ENCODE measurements at regions not wholly inside any gene's neighbourhood (a gene's known extent, or its start where the extent isn't known, plus 50 kb on each side); places are given as distances from the start of the nearest gene placed in this dataset.

DNA sequence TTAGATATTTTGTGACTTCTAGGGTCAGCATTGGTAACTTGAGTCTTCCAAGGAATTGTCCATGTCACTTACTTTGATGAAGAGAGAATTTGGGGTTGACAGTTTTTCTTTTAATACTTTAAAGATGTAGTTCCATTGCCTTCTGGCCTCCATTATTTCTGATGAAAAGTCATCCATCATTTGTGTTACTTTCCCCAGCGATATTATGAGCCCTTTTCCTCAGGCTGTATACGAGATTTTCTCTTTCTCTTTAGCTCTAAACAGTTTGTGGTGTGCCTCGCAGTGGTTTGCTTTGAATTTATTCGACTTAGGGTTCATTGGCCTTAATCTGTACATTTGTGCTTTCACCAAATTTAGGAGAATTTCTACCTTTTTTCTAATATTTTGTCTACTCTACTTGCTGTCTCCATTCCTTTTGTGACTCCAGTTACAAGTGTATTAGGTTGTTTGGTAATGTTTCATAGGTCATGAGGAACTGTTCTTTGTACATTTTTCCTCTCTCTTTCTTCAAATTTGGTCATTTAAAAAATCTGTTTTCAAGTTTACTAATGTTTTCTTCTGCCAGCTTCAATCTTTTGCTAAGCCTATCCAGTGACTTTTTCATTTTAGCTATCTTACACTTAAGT, 131.4 kb upstream of the OTOS start:
- no peak for DNase-seq (ENCODE audit: low spot score in 2 of 2)
- TF ChIP-seq, protein P1, sequence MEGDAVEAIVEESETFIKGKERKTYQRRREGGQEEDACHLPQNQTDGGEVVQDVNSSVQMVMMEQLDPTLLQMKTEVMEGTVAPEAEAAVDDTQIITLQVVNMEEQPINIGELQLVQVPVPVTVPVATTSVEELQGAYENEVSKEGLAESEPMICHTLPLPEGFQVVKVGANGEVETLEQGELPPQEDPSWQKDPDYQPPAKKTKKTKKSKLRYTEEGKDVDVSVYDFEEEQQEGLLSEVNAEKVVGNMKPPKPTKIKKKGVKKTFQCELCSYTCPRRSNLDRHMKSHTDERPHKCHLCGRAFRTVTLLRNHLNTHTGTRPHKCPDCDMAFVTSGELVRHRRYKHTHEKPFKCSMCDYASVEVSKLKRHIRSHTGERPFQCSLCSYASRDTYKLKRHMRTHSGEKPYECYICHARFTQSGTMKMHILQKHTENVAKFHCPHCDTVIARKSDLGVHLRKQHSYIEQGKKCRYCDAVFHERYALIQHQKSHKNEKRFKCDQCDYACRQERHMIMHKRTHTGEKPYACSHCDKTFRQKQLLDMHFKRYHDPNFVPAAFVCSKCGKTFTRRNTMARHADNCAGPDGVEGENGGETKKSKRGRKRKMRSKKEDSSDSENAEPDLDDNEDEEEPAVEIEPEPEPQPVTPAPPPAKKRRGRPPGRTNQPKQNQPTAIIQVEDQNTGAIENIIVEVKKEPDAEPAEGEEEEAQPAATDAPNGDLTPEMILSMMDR (IDR thresholded peaks at IDR 0.05), result no peak
- no peak for TF ChIP-seq POLR2AphosphoS5 (IDR thresholded peaks at IDR 0.05)
- TF ChIP-seq POLR2A (IDR thresholded peaks at IDR 0.05), result no peak
- no peak for TF ChIP-seq EP300 (IDR thresholded peaks at IDR 0.05)
- Histone ChIP-seq H3K27ac (no peak overlapping the region), H3K4me3 (no peak overlapping the region), H3K4me1 (no peaks in the 10 kb centered on the region), H3K9me3 (peaks cover 5% of the 10 kb centered on the region), H3K36me3 (no peaks in the 10 kb centered on the region), H3K27me3 (peaks cover 20% of the 10 kb centered on the region)
- 84% methylated on average over 4 of the region's 4 CpGs for WGBS

GRCh38 chr2:240275386-240275785, 134.9 kb upstream of the OTOS start:
- TF ChIP-seq, protein P1 (IDR thresholded peaks at IDR 0.05), result no peak
- TF ChIP-seq EP300 (IDR thresholded peaks at IDR 0.05) (no peak), POLR2A (IDR thresholded peaks at IDR 0.05) (no peak)
- no peak overlapping the region for H3K27ac ChIP-seq
- WGBS, result 17% methylated on average over 2 of the region's 2 CpGs
- no peaks in the 10 kb centered on the region for H3K36me3 ChIP-seq
- peaks cover 5% of the 10 kb centered on the region for H3K9me3 ChIP-seq
- no peak overlapping the region for H3K4me3 ChIP-seq
- H3K27me3 ChIP-seq, result peaks cover 11% of the 10 kb centered on the region
- no peaks in the 10 kb centered on the region for H3K4me1 ChIP-seq
- DNase-seq (ENCODE audit: low spot score in 2 of 2), result no peak

DNA sequence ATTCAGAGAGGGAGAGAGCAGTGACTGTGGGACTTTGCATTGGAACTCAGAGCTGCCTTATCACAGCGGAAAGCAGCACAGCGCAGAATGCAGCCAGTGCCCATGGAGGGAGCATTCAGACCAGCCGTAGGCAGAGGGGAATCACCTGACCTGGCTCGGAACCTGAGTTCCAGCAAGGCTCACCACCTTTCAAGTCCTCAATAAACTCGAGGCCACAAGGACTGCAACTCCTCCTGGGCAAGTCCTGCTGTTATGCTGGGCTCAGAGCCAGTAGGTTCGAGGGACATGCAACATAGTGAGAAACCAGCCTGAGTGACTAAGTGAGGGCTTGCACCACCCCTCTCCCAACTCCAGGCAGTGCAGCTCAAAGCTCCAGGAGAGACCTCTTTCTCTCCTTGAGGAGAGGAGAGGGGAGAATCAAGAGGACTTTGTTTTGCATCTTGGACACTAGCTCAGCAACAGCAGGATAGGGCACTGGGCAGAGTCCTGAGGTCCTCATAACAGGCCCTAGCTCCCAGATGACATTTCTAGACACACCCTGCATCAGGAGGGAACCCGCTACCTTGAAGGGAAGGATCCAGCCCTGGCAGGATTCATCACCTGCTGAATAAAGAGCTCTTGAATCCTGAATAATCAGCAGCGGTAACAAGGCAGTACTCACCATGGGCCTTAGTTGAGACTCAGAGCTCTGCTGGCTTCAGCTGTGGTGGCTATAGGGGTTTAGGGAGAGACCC, 136.8 kb upstream of the OTOS start:
- no peak for TF ChIP-seq POLR2AphosphoS5 (IDR thresholded peaks at IDR 0.05)
- TF ChIP-seq EP300 (IDR thresholded peaks at IDR 0.05), result no peak
- Histone ChIP-seq H3K27ac (no peak overlapping the region), H3K27me3 (peaks cover 11% of the 10 kb centered on the region), H3K4me1 (no peaks in the 10 kb centered on the region), H3K4me3 (no peak overlapping the region), H3K36me3 (no peaks in the 10 kb centered on the region), H3K9me3 (peaks cover 5% of the 10 kb centered on the region)
- WGBS, result 67% methylated on average over 7 of the region's 8 CpGs
- DNase-seq (ENCODE audit: low spot score in 2 of 2), result no peak

DNA sequence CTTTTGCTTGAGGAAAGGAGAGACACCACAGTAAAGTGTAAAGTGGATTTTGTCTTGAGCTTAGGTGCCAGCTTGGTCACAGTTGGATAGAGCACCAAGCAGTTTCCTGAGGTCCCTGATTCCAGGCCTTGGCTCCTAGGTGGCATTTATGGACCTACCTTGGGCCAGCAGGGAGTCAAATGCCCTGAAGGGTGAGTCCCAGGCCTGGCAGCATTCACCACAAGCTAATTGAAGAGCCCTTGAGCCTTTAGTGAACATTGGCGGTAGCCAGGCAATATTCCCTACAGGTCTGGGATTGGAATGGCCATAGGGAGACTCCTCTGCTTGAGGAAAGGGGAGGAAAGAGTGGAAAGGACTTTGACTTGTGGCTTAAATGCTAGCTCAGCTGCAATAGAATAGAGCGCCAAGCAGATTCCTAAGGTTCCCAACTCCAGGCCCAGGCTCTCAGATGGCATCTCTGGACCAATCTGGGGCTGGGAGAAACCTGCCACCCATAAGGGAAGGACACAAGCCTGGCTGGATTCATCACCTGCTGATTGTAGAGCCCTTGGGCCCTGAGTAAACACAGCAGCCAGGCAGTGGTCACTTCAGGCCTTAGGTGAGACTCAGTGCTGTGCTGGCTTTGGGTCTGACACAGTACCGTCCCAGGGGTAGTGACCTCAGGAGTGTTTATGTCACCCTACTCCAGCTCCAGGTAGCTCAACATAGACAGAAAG, 137.5 kb upstream of the OTOS start:
- Histone ChIP-seq H3K27ac (no peak overlapping the region), H3K27me3 (peaks cover 11% of the 10 kb centered on the region), H3K4me3 (no peak overlapping the region), H3K36me3 (no peaks in the 10 kb centered on the region), H3K4me1 (no peaks in the 10 kb centered on the region), H3K9me3 (peaks cover under 1% of the 10 kb centered on the region)
- 100% methylated on average over 3 of the region's 3 CpGs for WGBS
- DNase-seq (ENCODE audit: low spot score in 2 of 2), result no peak
- no peak for TF ChIP-seq EP300 (IDR thresholded peaks at IDR 0.05)
- no peak for TF ChIP-seq POLR2AphosphoS5 (IDR thresholded peaks at IDR 0.05)
- TF ChIP-seq POLR2A (IDR thresholded peaks at IDR 0.05), result no peak
- TF ChIP-seq, protein P1 (IDR thresholded peaks at IDR 0.05), result no peak

DNA sequence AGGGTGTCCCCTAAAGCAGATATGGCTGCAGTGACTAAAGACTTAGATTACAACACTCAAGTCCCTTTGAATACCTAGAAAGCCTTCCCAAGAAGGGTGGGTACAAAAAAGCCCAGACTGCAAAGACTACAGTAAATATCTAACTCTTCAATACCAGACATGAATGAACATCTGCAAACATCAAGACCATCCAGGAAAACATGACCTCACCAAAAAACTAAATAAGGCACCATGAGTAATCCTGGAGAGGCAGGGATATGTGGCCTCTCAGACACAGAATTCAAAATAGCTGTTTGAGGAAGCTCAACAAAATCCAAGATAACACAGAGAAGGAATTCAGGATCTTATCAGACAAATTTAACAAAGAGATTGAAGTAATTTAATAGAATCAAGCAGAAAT, 138.2 kb upstream of the OTOS start:
- H3K4me3 ChIP-seq, result no peak overlapping the region
- no peak for DNase-seq (ENCODE audit: low spot score in 2 of 2)
- TF ChIP-seq, protein P1 (IDR thresholded peaks at IDR 0.05), result no peak
- TF ChIP-seq POLR2AphosphoS5 (IDR thresholded peaks at IDR 0.05) (no peak), POLR2A (IDR thresholded peaks at IDR 0.05) (no peak), EP300 (IDR thresholded peaks at IDR 0.05) (no peak)
- H3K27me3 ChIP-seq, result peaks cover 4% of the 10 kb centered on the region
- no peaks in the 10 kb centered on the region for H3K9me3 ChIP-seq
- no peaks in the 10 kb centered on the region for H3K36me3 ChIP-seq
- H3K27ac ChIP-seq, result no peak overlapping the region
- H3K4me1 ChIP-seq, result no peaks in the 10 kb centered on the region

All from suprapubic skin (tissue), 4 donors.